Esophagus squamous epithelium (tissue), 5 donors: ENCODE measurements at regions not wholly inside any gene's neighbourhood (a gene's known extent, or its start where the extent isn't known, plus 50 kb on each side); places are given as distances from the start of the nearest gene placed in this dataset.

Source experiments
- DNase-seq: peaks from one replicate; lab custom pipeline; 2025; lab: John Stamatoyannopoulos, UW
- H3K27ac ChIP-seq, 4 donors: fragments of 200-600 bp; sonication (generic); one replicate each; pipeline ENCODE4 v1.5.1; 2016 to 2019; ENCODE audit warnings: mild to moderate bottlenecking in 1 of 4
- H3K27me3 ChIP-seq, 4 donors: fragments of 200-600 bp; sonication (generic); 1 replicate in 3 of 4; 2 replicates in 1 of 4; pipeline versions ENCODE4 v1.5.1 to v1.6.0; 2017 to 2021; ENCODE audit warnings: antibody characterized with exemption in 1 of 4
- H3K36me3 ChIP-seq, 3 donors: fragments of 200-600 bp; sonication (generic); one replicate each; pipeline ENCODE4 v1.5.1; 2016 to 2019
- H3K4me1 ChIP-seq, 3 donors: fragments of 200-600 bp; sonication (generic); one replicate each; pipeline ENCODE4 v1.5.1; 2017 to 2019
- H3K4me3 ChIP-seq, 4 donors: fragments of 200-600 bp; sonication (generic); 1 replicate in 3 of 4; 2 replicates in 1 of 4; pipeline ENCODE4 v1.5.1; 2016 to 2019; ENCODE audit warnings: mild to moderate bottlenecking in 2 of 4, moderate library complexity in 1 of 4
- H3K9me3 ChIP-seq, 3 donors: fragments of 200-600 bp; sonication (generic); one replicate each; pipeline ENCODE4 v1.5.1; 2016 to 2019
- CTCF ChIP-seq, 6 experiments: fragments of 450-650 bp in 4 of 6; fragments of 200-600 bp in 2 of 6; sonication (generic) in 2 of 6; IDR thresholded peaks; one replicate each; pipeline ENCODE4 v1.5.1; 2016 to 2019; ENCODE audit warnings: antibody characterized with exemption in 6 of 6, mild to moderate bottlenecking in 4 of 6, moderate library complexity in 4 of 6
- POLR2A ChIP-seq, 4 donors: fragments of 450-650 bp; IDR thresholded peaks; one replicate each; pipeline ENCODE4 v1.6.1; 2017; ENCODE audit warnings: antibody characterized with exemption in 4 of 4, mild to moderate bottlenecking in 4 of 4, moderate library complexity in 3 of 4
- WGBS, 2 donors: methylation state at CpG; one replicate each; pipeline ENCODE4 v1.1.5; 2018; 5-methylcytosine and 5-hydroxymethylcytosine counted together
- intact Hi-C: fragments of 100-400 bp; cut with DNase I; formaldehyde crosslinking; loops from one replicate; pipeline ENCODE4 v1.15.0; 2022
- donor health status: DM: yes; HTN: yes; CAD: no.

GRCh38 chr4:127347936-127348335 lies 284.8 kb upstream of the INTU start:
- H3K4me1 ChIP-seq: no peaks in the 10 kb centered on the region
- TF ChIP-seq POLR2A (IDR thresholded peaks at IDR 0.05) (no peak), CTCF (IDR thresholded peaks at IDR 0.05) (no peak)
- DNase-seq: no peak
- no peak overlapping the region for H3K4me3 ChIP-seq
- no peaks in the 10 kb centered on the region for H3K27me3 ChIP-seq
- 48 to 76% methylated on average over 2 of the region's 2 CpGs for WGBS, 2 donors
- no peak overlapping the region for H3K27ac ChIP-seq
- H3K36me3 ChIP-seq: no peaks in the 10 kb centered on the region
- no peaks in the 10 kb centered on the region for H3K9me3 ChIP-seq
- intact Hi-C loops: no loop called here

DNA sequence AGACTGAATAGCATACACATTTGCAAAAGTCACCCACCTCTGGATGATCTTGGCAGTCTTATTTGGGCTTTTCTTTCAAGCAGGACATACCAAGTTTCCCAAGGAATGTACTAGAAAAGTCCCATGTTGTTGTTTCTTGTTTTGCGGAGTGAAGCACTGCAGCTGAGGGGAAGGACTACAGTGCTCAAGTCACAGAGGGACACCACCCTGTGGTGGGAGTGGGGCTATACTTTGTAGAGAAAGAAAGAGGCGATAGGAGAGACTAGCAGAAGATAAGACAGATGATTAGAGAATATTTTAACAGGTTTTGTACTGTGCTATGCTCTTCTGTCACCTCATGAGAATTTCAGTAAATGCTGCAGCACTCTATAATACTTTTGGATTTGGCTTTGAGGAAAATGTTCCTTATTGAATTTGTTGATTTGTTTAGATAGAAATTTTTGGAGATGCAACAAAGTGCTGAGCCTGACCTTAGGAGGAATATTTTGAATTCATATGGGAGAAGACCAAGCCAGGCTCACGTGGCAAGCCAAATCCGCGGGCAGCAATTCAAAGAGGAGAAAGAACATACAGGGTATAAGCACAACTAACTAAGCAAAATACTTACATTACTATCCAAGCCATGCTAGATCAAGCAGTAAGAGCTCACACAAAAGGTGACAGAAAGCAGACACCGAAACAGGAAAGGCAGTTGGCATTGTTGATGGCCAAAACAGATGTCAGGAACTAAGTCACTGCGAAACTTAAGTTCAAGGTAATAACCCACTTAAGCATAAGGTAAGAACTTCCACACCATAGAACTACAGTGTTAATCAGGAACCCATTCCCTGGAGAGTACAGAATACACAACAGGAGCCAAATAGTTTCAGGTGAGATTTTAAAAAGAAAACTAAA lies 280.3 kb upstream of the INTU start:
- Histone ChIP-seq H3K27ac (no peak overlapping the region), H3K9me3 (no peaks in the 10 kb centered on the region), H3K4me1 (no peaks in the 10 kb centered on the region), H3K27me3 (no peaks in the 10 kb centered on the region), H3K36me3 (no peaks in the 10 kb centered on the region), H3K4me3 (no peak overlapping the region)
- intact Hi-C loops: no loop called here
- 72 to 77% methylated on average over 7 of the region's 7 CpGs for WGBS, 2 donors
- DNase-seq: no peak
- TF ChIP-seq CTCF (IDR thresholded peaks at IDR 0.05) (no peak), POLR2A (IDR thresholded peaks at IDR 0.05) (no peak)

- H3K4me1 ChIP-seq: no peaks in the 10 kb centered on the region
- no peaks in the 10 kb centered on the region for H3K36me3 ChIP-seq
- WGBS, 2 donors: 45 to 53% methylated on average over 2 of the region's 2 CpGs
- H3K27ac ChIP-seq: no peak overlapping the region
- no peaks in the 10 kb centered on the region for H3K27me3 ChIP-seq
- no peak for TF ChIP-seq POLR2A (IDR thresholded peaks at IDR 0.05)
- no peak for TF ChIP-seq CTCF (IDR thresholded peaks at IDR 0.05)
- no peak for DNase-seq
- no peaks in the 10 kb centered on the region for H3K9me3 ChIP-seq
- no peak overlapping the region for H3K4me3 ChIP-seq
- intact Hi-C loops: no loop called here
Observed at GRCh38 chr4:127355743-127356142, 277.0 kb upstream of the INTU start.

DNA sequence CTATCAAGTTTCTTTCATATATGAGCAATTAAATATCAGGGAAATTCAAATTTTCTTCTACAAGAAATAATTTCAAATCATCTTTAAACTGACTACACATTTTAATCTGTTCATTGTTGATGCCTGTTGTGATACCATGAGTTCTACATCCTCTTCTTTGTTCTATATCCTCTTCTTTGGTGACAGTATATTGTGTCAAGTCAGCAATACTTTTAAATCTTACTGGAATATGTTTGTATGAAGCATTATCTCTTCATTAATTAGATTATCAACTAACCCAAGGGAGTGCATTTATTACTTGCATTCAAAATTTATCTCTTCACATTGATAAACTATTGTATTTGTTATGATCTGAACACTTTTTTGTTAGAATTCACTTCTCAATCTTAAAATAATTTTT lies 275.0 kb upstream of the INTU start:
- no peaks in the 10 kb centered on the region for H3K9me3 ChIP-seq
- intact Hi-C loops: no loop called here
- H3K4me1 ChIP-seq: no peaks in the 10 kb centered on the region
- H3K27ac ChIP-seq: no peak overlapping the region
- H3K36me3 ChIP-seq: no peaks in the 10 kb centered on the region
- H3K4me3 ChIP-seq: no peak overlapping the region
- H3K27me3 ChIP-seq: no peaks in the 10 kb centered on the region
- no peak for TF ChIP-seq CTCF (IDR thresholded peaks at IDR 0.05)
- no peak for TF ChIP-seq POLR2A (IDR thresholded peaks at IDR 0.05)
- DNase-seq: no peak

DNA sequence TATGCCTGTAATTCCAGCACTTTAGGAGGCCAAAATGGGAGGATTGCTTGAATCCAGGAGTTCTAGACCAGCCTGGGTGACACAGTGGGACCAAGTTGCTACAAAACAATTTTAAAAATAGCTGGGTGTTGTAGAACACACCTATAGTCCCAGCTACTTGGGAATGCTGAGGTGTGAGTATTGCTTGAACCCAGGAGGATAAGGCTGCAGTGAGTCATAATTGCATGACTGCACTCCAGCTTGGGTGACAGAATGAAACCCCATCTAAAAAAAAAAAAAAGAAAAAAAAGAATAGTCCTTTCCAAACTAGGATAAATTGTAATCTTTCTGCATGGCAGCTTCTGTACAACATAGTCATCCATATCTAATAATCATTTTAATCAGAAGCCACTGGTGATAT lies 270.1 kb upstream of the INTU start:
- no peak for DNase-seq
- Histone ChIP-seq H3K4me1 (no peaks in the 10 kb centered on the region), H3K27ac (no peak overlapping the region), H3K36me3 (no peaks in the 10 kb centered on the region), H3K9me3 (no peaks in the 10 kb centered on the region), H3K4me3 (no peak overlapping the region), H3K27me3 (no peaks in the 10 kb centered on the region)
- intact Hi-C loops: no loop called here
- no peak for TF ChIP-seq CTCF (IDR thresholded peaks at IDR 0.05)
- no peak for TF ChIP-seq POLR2A (IDR thresholded peaks at IDR 0.05)
